ENCODE measurements at regions not wholly inside any gene's neighbourhood (a gene's known extent, or its start where the extent isn't known, plus 50 kb on each side); places are given as distances from the start of the nearest gene placed in this dataset.

GRCh38 chr4:35175487-35175886 lies 1068.8 kb downstream of the ARAP2 start:
- TF ChIP-seq CTCF (IDR thresholded peaks at IDR 0.05) (no peak), POLR2A (IDR thresholded peaks at IDR 0.05) (no peak)

All from right lobe of liver (tissue), 4 donors.